ENCODE measurements at regions not wholly inside any gene's neighbourhood (a gene's known extent, or its start where the extent isn't known, plus 50 kb on each side); places are given as distances from the start of the nearest gene placed in this dataset.

GRCh38 chr15:60214201-60214600 lies 183.6 kb downstream of the ANXA2 start:
- no peak for DNase-seq (ENCODE audit: low spot score)

- no peak for DNase-seq (ENCODE audit: low spot score)
Measured at GRCh38 chr15:60215225-60215963, 182.4 kb downstream of the ANXA2 start.

- no peak for DNase-seq (ENCODE audit: low spot score)
Measured at GRCh38 chr15:60217161-60217560, 180.6 kb downstream of the ANXA2 start.

- no peak for DNase-seq (ENCODE audit: low spot score)
Measured at GRCh38 chr15:60218256-60218655, 179.5 kb downstream of the ANXA2 start.

- DNase-seq (ENCODE audit: low spot score) = no peak
Measured at GRCh38 chr15:60219866-60220265, 177.9 kb downstream of the ANXA2 start.

GRCh38 chr15:60221356-60221755 lies 176.4 kb downstream of the ANXA2 start:
- DNase-seq (ENCODE audit: low spot score) = no peak

GRCh38 chr15:60222404-60222803 lies 175.4 kb downstream of the ANXA2 start:
- no peak for DNase-seq (ENCODE audit: low spot score)

GRCh38 chr15:60223176-60223575 lies 174.6 kb downstream of the ANXA2 start:
- no peak for DNase-seq (ENCODE audit: low spot score)

GRCh38 chr15:60226924-60227323 lies 170.9 kb downstream of the ANXA2 start:
- DNase-seq (ENCODE audit: low spot score) = no peak

- no peak for DNase-seq (ENCODE audit: low spot score)
Measured at GRCh38 chr15:60228101-60228500, 169.7 kb downstream of the ANXA2 start.

GRCh38 chr15:60228619-60229018 lies 169.2 kb downstream of the ANXA2 start:
- DNase-seq (ENCODE audit: low spot score) = no peak

- DNase-seq (ENCODE audit: low spot score) = no peak
Measured at GRCh38 chr15:60235951-60236710, 161.7 kb downstream of the ANXA2 start.

- no peak for DNase-seq (ENCODE audit: low spot score)
Measured at GRCh38 chr15:60237446-60237845, 160.3 kb downstream of the ANXA2 start.

- DNase-seq (ENCODE audit: low spot score) = no peak
Measured at GRCh38 chr15:60243769-60244168, 154.0 kb downstream of the ANXA2 start.

GRCh38 chr15:60244813-60245212 lies 153.0 kb downstream of the ANXA2 start:
- no peak for DNase-seq (ENCODE audit: low spot score)

- no peak for DNase-seq (ENCODE audit: low spot score)
Measured at GRCh38 chr15:60250316-60250715, 147.5 kb downstream of the ANXA2 start.

GRCh38 chr15:60251300-60252070 lies 146.3 kb downstream of the ANXA2 start:
- DNase-seq (ENCODE audit: low spot score) = no peak

GRCh38 chr15:60254416-60254815 lies 143.4 kb downstream of the ANXA2 start:
- DNase-seq (ENCODE audit: low spot score) = no peak

- DNase-seq (ENCODE audit: low spot score) = no peak
Measured at GRCh38 chr15:60255390-60255789, 142.4 kb downstream of the ANXA2 start.

GRCh38 chr15:60257591-60258159 lies 140.1 kb downstream of the ANXA2 start:
- DNase-seq (ENCODE audit: low spot score) = no peak

GRCh38 chr15:60259469-60259868 lies 138.3 kb downstream of the ANXA2 start:
- no peak for DNase-seq (ENCODE audit: low spot score)

GRCh38 chr15:60264088-60264487 lies 133.7 kb downstream of the ANXA2 start:
- no peak for DNase-seq (ENCODE audit: low spot score)

Data from germinal center (tissue), 1 donor.